ENCODE measurements at regions not wholly inside any gene's neighbourhood (a gene's known extent, or its start where the extent isn't known, plus 50 kb on each side); places are given as distances from the start of the nearest gene placed in this dataset.
"Not testable (repeated sequence)": the region's sequence is repeated elsewhere in the genome, so short reads cannot be mapped to it uniquely, and the experiment has no call there.

DNA sequence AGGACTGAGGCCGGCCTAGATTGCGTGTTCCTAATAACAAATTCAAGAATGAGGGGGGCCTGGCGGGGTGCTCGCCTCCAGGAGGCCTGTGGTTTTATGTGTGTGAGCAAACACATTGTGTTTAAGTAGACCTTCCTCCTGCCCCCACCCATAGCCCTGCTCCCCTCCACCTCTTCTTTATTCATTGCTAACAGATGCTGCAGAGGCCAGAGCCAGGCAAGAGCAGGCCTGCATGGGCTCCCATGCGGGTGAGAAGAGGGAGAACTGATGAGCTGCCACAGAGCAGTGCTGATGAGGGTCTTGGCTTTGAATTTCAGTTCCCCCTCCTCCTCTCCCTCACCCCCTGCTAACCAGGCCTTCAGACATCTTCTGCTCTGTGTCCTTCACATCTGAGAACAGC is 154.6 kb downstream of the OSR1 start:
- no peak for DNase-seq (ENCODE audit: low spot score)

DNA sequence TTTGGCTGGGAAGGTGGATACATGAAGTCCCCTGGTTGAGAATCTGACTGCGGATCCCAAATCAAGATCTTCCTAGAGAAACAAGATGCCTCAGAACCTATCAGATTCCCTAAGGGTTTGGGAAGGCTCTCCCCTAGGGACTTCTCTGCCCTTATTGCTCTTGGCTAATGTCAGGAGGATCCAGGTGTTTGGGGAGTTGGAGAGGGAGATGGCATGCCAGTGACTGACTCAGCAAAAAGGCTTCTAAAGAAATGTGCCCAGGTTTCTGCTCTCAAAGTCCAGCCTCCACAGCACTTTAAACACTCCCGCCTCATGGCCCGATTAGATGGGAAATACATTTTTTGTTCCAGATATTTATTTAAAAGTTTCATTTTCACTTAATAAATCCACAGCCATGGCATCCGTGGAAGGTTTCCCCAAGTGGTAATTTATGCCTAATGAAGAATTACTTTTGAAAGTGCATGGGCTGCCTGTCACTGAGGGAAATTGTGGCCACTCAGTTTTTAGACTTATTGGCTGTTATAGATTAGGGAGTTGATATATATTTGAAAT is 156.4 kb downstream of the OSR1 start:
- DNase-seq (ENCODE audit: low spot score), result no peak

DNA sequence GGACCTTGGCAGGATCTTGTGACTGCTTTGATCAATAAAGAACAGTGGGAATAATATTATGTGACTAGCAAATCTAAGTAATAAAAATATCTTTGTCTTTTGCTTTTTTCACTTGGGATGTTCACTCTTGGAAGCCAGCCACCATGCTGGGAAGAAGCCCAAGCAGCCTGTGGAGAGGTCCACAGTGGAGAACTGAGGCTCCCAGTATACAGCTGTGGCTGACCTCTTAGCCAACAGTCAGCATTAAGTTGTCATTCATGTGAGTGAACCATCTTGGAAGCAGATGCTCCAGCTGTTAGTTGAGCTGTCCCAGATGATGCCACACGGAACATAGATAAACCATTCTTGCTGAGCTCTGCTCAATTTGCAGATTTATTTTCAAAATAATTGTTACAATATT is 160.0 kb downstream of the OSR1 start:
- no peak for DNase-seq (ENCODE audit: low spot score)

DNA sequence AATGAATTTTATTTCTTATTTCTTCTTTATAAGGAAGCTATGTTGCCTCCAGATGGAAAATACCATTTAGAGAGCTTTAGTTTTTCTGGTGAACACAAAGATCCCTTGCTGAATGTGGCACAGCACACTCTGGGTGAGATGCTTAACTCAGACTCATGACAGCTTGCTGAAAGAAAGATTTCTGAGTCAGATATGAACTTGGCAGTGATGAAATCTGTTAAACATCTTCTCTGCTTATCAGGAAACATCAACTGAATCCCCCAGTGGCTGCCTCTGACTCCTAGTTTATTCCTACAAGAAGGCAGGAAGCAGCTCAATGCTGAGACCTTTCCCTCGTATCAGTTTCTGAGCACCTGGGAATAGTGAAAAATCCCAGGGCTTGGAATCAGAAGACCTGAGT is 162.8 kb downstream of the OSR1 start:
- no peak for DNase-seq (ENCODE audit: low spot score)

DNA sequence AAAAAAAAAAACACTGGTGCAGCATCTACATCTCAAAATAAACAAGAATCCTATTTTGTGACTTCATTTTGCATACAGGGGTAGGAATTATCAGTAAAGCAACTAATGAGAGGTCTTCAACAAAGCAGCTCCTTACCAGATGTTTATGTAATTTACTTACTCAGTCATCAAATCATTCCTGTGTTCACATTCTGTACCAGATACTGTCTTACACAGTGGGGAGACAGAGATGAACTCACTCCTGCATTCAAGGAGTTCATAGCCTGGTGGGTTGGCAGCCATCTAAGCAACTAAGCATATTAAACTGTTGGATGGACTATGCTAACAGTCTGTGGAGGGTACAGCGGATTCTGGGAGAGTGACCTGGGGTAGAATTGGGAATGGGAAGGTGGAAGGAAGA is 169.0 kb downstream of the OSR1 start:
- DNase-seq (ENCODE audit: low spot score), result no peak

DNA sequence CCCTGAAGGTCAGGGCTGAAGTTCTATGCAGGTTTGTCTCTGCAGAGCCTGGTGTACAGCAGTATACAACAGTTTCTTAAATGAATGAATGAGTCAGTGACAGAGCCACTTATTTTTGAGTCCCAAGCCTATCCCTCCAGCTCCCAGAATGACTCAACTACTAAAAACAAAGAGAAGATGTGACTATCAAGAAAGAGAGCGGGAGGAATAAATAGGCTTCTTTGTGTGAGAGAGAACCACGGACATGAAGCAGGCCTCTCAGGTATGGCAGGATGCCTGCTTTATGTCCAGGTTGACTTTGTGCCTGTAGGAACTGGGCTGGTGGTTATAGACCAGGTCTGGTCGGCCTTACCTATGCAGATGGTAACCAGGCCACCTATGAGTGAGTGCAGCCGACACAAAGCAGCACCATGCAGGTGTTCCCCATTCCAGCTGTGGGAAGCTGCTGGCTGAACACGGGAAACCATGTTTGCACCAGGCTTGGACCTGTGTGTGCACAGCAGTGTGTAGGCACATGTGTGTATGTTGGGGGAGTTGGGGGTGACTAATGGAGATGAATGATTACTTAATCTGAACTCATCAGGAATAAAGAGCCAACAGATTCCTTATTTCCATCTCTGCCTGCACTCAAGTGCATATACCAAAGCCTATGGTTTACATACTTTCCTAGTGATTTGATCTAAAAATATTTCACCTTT is 171.0 kb downstream of the OSR1 start:
- no peak for DNase-seq (ENCODE audit: low spot score)

DNA sequence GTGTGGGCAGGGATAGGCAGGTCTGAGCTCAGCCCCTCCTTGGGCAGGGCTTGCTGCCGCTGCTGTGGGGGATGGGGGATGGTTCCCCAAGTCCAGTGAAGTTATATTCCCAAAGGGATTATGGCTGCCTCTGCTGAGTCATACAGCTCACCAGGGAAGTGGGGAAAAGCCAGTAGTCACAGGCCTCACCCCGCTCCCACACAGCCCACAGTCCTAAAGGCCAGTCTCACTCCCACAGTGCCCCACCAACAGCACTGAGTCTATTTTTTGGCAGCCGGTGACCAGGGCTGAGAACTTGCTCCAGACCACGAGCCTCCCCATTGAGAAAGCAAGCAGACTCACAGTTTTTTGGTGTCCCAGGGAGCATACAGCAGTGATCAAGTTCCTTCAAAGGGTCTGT is 173.3 kb downstream of the OSR1 start:
- DNase-seq (ENCODE audit: low spot score), result no peak

DNA sequence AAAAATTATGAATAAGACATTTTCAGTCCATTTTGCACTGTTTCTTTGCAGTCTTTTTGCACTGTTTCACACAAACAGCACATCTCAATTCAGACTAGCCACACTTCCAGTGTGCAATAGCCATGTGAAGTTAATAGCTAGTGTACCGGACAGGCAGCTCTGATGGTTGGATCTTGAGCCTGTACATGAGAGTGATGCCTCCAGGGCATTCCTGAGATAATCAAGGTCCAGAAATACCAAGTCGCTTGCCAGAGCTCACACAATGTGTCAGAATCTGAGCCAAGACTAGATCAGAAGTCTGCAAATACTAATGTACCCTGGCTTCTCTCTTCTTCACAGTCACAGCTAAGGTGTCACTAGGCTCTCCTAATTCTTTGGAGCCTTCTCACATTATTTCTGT is 180.2 kb downstream of the OSR1 start:
- no peak for DNase-seq (ENCODE audit: low spot score)

DNA sequence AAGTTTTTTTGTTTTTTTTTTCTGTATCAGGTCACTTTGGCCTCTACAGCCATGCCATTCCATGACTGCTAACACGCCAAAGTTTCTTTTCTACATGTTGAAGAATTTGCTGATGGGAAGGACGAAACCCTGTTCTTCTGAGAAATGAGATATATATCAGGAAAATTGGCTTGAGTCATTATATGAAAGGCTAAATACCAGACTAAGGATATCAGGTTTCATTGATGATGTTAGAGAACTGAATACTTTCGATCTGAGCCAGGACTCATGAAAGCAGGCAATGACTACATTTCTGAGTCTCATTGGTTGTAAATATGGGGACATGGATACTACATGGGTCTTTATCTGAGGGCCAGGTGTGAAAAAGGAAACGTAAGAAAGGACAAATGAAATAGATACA is 181.4 kb downstream of the OSR1 start:
- DNase-seq (ENCODE audit: low spot score), result no peak

DNA sequence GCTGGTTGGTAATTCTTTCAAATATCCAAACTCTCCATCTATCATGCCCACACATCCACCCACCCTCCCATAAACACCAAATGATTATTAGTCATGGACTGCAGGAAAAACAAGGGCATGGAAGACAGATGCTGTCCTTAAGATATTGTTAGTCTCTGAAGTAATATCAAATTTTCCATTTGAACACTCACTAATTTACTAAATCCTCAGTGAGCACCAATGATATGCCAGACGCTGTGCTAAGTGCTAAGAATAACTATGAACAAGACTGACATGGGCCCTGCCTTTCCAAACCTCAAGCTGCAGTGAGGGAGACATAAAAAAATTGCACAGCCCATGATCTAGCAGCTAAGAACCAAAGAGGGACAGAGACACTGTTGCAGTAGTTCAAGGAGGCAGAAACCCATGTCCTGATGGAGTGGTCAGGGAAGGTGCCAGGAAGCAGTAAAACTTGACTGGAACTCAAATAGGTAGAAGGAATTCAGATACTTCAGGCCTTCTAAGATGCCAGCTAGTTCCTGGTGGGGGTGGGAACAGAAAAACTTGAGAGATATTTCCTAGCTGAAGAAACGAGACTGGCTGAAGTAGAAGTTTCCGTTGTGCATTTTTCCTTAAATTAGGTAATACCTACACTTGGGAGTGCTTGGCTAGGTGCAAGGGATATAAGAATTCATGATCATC is 182.1 kb downstream of the OSR1 start:
- DNase-seq (ENCODE audit: low spot score), result no peak

DNA sequence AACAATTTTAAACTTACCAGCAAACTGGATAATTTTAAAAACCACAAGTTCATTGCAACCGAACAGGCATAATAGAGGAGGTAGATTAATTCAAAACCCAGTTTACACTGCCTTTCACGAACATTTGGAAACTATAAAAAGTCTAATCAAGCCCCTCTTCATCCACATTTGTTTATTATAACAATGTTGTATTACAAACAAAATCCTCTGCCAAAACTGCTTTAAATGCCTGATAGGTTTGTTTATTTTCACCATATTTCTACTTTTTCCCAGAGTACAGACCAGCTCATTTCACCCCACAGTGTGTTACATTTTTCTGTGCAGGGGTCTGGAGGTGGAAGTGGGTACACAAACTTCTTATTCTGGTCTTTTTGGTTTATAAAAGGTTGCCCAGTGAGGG is 184.2 kb downstream of the OSR1 start:
- no peak for DNase-seq (ENCODE audit: low spot score)

DNA sequence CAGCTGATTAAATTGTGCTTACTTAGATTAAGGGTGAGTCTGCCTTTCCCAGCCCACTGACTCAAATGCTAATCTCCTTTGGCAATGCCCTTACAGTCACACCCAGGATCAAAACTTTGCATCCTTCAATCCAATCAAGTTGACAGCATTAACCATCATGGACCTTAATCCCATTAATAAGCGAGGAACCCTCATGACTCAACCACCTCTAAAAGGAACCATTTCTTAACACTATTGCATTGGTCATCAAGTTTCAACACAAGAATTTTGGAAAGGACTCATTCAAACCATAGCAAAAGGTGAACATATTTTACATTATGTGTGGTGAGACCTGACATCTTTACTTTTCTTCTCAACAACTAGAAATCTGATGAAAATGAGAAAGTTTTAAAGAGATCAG is 187.0 kb downstream of the OSR1 start:
- no peak for DNase-seq (ENCODE audit: low spot score)

DNA sequence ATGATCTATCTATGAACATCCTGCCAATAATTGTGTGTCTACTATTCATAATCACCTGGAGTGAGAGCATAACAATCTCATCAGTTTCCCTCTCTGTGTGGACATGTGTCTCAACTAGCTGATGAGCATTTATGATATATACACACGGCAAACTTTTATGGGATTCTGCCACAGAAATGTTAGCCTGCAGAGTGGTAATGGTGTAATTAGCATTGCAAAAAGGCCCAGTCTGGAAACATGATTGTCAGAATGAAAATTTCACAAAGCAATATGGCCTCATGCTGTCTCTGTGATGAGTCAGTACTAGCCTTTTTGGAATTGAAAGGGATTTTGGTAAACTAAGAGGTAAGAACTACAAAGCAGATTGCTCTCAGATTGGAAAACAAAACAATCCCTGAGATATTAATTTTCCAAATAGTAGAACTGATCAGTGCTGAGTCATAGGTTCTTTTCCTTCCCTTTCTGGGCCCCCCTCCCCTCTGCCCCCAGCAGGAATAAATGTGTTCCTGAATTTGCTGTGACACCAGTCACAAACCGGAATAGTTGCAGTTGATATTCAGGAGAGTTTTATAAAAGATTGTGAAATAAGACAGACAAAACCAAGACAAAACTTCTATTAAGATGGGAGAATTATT is 189.2 kb downstream of the OSR1 start:
- no peak for DNase-seq (ENCODE audit: low spot score)

DNA sequence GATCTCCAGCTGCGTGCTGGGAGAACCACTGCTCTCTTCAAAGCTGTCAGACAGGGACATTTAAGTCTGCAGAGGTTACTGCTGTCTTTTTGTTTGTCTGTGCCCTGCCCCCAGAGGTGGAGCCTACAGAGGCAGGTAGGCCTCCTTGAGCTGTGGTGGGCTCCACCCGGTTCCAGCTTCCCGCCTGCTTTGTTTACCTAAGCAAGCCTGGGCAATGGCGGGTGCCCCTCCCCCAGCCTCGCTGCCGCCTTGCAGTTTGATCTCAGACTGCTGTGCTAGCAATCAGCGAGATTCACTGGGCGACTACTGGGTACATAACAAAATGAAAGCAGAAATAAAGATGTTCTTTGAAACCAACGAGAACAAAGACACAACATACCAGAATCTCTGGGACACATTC is 194.3 kb downstream of the OSR1 start:
- not testable (repeated sequence) for DNase-seq (ENCODE audit: low spot score)

DNA sequence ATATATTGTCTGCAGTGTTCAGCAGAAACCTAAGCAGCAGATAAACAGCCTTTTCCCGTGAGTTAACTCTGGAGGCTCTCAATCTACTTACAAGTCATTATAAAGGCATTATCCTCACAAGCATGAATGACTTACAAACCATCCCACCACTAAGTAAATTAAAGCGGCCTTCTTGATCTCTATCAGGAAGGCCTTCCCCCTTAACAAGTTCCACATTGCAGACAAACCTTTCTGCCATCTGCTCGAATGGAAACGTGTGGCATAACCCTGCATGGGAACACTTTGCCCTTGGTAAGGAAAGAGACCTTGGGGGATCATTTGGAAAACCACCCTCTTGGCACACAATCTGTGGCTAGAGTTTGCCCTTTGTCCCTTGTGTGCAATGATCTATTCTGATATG is 199.5 kb downstream of the OSR1 start:
- no peak for DNase-seq (ENCODE audit: low spot score)

DNA sequence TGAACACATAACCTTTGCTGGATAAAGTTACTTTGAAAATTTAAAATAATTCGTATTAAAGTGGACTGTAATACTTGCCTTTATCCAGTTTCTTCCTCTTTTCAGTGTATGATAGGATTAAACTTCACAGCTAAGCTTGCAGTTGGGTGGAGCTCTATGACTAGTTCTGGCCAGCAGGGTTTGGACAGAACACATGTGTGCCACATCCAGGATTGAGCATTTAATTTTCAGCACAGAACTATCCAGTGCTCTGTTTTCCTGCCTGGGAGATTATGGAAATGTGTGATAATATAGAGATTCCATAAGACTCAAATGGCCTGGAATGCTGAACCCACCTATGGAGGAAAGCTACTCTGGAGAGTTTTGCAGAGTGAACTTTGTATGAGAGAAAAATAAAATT is 200.2 kb downstream of the OSR1 start:
- DNase-seq (ENCODE audit: low spot score), result no peak

DNA sequence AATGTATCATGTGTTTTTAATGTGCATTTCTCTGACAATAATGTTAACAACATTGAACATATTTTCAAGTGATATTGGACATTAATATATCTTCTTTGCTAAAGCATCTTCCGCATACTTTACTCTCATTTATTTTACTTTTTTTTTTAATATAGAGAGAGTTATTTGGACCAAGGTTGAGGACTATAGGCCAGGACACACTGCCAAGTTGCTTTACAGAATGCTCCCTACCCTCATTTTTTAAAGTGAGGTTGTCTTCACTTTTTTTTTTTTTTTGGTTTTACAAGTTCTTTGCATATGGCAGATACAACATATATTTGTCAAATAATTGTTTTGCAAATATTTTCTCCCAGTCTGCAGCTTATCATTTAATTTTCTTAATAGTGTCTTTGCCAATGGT is 201.8 kb downstream of the OSR1 start:
- no peak for DNase-seq (ENCODE audit: low spot score)

DNA sequence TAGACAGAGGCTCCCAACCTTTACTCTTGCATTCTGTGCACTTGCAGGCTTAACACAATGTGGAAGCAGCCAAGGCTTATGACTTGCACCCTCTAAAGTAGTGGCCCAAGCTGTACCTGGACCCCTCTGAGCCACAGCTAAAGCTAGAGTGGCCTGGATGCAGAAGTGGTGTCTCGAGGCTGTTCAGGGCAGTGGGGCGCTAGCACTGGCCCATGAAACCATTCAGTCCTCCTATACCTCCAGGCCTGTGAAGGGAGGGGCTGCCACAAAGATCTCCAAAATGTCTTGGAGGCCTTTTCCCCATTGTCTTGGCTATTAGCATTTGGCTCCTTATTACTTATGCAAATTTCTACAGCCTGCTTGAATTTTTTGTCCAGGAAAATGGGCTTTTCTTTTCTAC is 207.7 kb downstream of the OSR1 start:
- DNase-seq (ENCODE audit: low spot score), result no peak

DNA sequence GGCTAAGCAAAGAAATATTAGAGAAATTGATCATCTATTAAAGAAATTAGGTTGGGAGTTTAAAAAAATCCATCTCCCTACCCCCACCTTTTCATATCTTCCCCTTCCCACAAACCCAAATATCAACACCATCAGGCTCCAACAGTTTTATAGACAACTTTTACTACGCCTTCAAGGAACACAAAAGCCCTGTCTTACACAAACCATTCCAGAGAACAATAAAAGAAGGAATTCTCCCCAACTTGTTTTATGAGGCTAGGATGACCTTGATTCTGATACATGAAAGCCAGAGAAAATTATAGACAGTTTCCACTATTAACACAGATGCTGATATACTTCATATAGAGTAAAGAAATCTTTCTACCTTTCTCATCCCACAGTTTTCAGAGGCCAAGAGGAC is 211.6 kb downstream of the OSR1 start:
- DNase-seq (ENCODE audit: low spot score), result no peak

DNA sequence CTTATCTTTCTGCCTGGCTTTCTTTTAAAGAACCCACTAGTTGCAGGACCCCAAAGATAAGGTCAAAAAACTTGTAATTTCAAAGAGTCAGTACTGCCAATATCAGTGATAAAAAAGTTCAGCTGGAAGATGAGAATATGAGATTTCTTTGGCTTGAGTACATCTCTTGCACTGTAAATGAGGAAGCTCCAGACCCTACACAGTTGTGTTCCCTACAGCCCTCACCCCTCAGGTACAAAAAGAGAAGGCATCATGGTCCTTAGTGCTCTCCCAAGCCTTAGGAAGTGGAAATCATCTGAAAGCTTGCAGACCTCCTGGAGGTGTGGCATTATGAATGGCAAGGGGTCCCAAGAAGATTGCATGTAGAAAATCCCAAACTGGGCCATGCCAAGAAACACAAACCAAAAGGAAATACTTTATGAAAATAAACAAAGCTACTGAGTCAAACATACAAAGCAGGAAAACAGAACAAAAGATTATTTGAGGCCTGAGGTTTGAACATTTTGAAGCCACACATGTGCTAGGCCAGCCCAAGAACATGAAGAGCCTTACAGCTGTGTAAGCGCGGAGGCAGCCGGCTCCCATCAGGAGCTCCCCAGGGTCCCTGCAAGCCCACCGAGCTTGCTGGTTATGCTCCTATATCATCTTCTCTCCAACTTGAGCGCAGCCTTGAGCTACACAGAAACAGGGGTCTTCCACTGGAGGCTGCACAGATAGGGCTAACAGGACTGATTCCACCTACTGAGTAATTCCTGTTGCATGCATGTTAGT is 217.0 kb downstream of the OSR1 start:
- DNase-seq (ENCODE audit: low spot score), result no peak

DNA sequence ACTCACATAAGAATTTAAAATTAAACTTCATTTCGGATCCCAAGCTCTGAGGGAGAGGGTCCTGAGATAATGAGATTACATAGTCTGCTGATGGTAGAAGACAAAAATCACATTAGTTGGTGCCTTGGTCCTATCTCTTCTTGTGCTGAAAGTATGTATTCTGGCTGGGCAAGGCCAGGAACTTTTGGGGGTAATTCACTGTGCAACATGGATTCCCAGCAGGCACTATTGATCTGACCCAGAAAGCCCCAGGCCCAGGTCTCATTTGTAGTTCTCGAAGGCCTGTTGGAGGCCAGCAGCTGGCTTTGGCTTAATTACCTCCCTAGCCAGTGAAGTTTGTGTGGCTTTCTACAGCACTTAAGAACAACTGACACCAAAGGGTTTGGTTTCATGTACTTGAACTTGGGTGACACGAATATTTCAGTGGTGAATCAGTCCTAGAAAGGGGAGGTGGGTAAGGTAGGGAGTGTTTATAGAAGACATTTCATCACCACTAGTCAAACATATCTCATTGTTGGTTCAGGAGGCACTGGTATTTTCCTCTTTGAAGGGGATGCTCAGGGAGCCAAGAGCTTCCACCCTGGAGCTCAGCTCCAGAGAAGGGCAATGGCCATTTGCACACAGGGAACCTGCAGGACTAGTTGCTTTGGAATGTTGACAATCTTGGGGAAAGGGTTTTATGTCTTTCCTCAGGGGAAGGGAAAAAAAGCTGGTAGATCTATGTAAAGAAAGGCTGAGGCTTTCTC is 217.8 kb downstream of the OSR1 start:
- DNase-seq (ENCODE audit: low spot score), result peak; percentile 32

DNA sequence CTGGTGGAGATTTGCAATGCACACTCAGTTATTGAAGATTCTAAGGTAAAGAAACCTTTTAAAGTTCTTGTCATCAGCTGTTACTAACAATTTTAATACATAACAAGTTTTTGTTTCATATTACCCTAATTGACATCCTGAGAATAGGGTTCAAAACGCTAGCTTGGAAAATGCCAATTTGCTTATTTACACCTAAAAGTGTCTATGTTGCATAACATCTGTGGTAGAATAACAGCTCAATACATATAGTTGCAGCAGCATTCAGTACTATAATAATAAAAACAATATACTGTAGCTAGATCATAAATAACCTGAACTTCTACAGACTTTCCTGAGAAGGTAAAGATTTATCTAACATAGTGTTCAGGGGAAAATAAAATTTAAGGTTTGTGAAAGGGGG is 219.0 kb downstream of the OSR1 start:
- no peak for DNase-seq (ENCODE audit: low spot score)
